NCI-H748 treated with DMSO at 0.1 percent for 48 hours (cell line): ENCODE measurements at regions not wholly inside any gene's neighbourhood (a gene's known extent, or its start where the extent isn't known, plus 50 kb on each side); places are given as distances from the start of the nearest gene placed in this dataset.

Experiments
- DNase-seq: peaks from one replicate; lab custom pipeline; 2025; lab: John Stamatoyannopoulos, UW

GRCh38 chr9:90099262-90099963 lies 494.6 kb downstream of the GADD45G start:
- DNase-seq, result peak; percentile 61

GRCh38 chr9:90100014-90100413 lies 495.2 kb downstream of the GADD45G start:
- peak; percentile 5 for DNase-seq

- peak; percentile 89 for DNase-seq
These were observed 497.6 kb downstream of the GADD45G start for GRCh38 chr9:90102292-90102901.

GRCh38 chr9:90103771-90104170 lies 499.0 kb downstream of the GADD45G start:
- no peak for DNase-seq

GRCh38 chr9:90105773-90106172 lies 501.0 kb downstream of the GADD45G start:
- DNase-seq, result no peak

- DNase-seq, result peak; percentile 24
These were observed 502.4 kb downstream of the GADD45G start for GRCh38 chr9:90107040-90107725.

GRCh38 chr9:90107726-90108655 lies 503.2 kb downstream of the GADD45G start:
- DNase-seq, result no peak

- DNase-seq, result no peak
These were observed 508.0 kb downstream of the GADD45G start for GRCh38 chr9:90112788-90113187.

- no peak for DNase-seq
These were observed 510.0 kb downstream of the GADD45G start for GRCh38 chr9:90114641-90115425.

- DNase-seq, result no peak
These were observed 517.0 kb downstream of the GADD45G start for GRCh38 chr9:90121762-90122161.

GRCh38 chr9:90124961-90125360 lies 517.7 kb downstream of the DIRAS2 start:
- peak; percentile 72 for DNase-seq

GRCh38 chr9:90127923-90128322 lies 514.7 kb downstream of the DIRAS2 start:
- no peak for DNase-seq

- no peak for DNase-seq
These were observed 513.9 kb downstream of the DIRAS2 start for GRCh38 chr9:90128587-90129190.

- no peak for DNase-seq
These were observed 513.2 kb downstream of the DIRAS2 start for GRCh38 chr9:90129446-90129845.

- DNase-seq, result no peak
These were observed 511.1 kb downstream of the DIRAS2 start for GRCh38 chr9:90131568-90131967.

- no peak for DNase-seq
These were observed 509.8 kb downstream of the DIRAS2 start for GRCh38 chr9:90132866-90133265.

- DNase-seq, result no peak
These were observed 504.8 kb downstream of the DIRAS2 start for GRCh38 chr9:90137801-90138200.

GRCh38 chr9:90140131-90140818 lies 502.3 kb downstream of the DIRAS2 start:
- DNase-seq, result no peak

GRCh38 chr9:90141723-90142122 lies 500.9 kb downstream of the DIRAS2 start:
- DNase-seq, result peak; percentile 77

GRCh38 chr9:90142580-90142979 lies 500.0 kb downstream of the DIRAS2 start:
- peak; percentile 92 for DNase-seq
